ENCODE measurements at regions not wholly inside any gene's neighbourhood (a gene's known extent, or its start where the extent isn't known, plus 50 kb on each side); places are given as distances from the start of the nearest gene placed in this dataset.

GRCh38 chr5:107300721-107301327, 369.9 kb downstream of the EFNA5 start:
- TF ChIP-seq ARNT (IDR thresholded peaks at IDR 0.05), result no peak
- TF ChIP-seq HDGF (IDR thresholded peaks at IDR 0.05; ENCODE audit: borderline replicate concordance), result no peak
- POLR2A ChIA-PET, result no interaction called here
- CTCF ChIA-PET, result no interaction called here
- no peak for DNase-seq (ENCODE audit: extremely low spot score)

- CTCF ChIA-PET, result no interaction called here
- POLR2A ChIA-PET, result no interaction called here
- no peak for DNase-seq (ENCODE audit: extremely low spot score)
- no peak for TF ChIP-seq FOXA1 (IDR thresholded peaks at IDR 0.05)
- TF ChIP-seq TARDBP (IDR thresholded peaks at IDR 0.05), result no peak
- no peak for TF ChIP-seq HDGF (IDR thresholded peaks at IDR 0.05; ENCODE audit: borderline replicate concordance)
- TF ChIP-seq L3MBTL2 (conservative IDR thresholded peaks at IDR 0.05), result no peak
- no peak for TF ChIP-seq FOXM1 (IDR thresholded peaks at IDR 0.05; ENCODE audit: borderline replicate concordance)
- no peak for TF ChIP-seq BHLHE40 (IDR thresholded peaks at IDR 0.05; ENCODE audit: borderline replicate concordance)
- no peak for TF ChIP-seq FOXK2 (IDR thresholded peaks at IDR 0.05)
- TF ChIP-seq ARNT (IDR thresholded peaks at IDR 0.05), result no peak
- no peak for TF ChIP-seq NFRKB (IDR thresholded peaks at IDR 0.05)
These were observed 374.2 kb downstream of the EFNA5 start for GRCh38 chr5:107296572-107296971.

- TF ChIP-seq SUZ12 (IDR thresholded peaks at IDR 0.05), result no peak
- TF ChIP-seq FOXA1 (IDR thresholded peaks at IDR 0.05), result no peak
- no peak for TF ChIP-seq FOXM1 (IDR thresholded peaks at IDR 0.05; ENCODE audit: borderline replicate concordance)
- TF ChIP-seq LEF1 (IDR thresholded peaks at IDR 0.05; ENCODE audit: borderline replicate concordance), result no peak
- no peak for TF ChIP-seq HDGF (IDR thresholded peaks at IDR 0.05; ENCODE audit: borderline replicate concordance)
- no peak for TF ChIP-seq CTBP1 (IDR thresholded peaks at IDR 0.05; ENCODE audit: borderline replicate concordance)
- POLR2A ChIA-PET, result no interaction called here
- no peak for DNase-seq (ENCODE audit: extremely low spot score)
- CTCF ChIA-PET, result interaction anchor here (0.6 kb wide), 1 partner anchor 1705 kb away, joined by 5 read pairs; no protein-coding TSS in a partner anchor
These were observed 374.8 kb downstream of the EFNA5 start for GRCh38 chr5:107295914-107296313.

GRCh38 chr5:107294669-107295068, 376.1 kb downstream of the EFNA5 start:
- ChIA-PET POLR2A (interaction anchor here (0.6 kb wide), 1 partner anchor 209 kb away, joined by 3 read pairs; no protein-coding TSS in a partner anchor), CTCF (no interaction called here)
- TF ChIP-seq L3MBTL2 (conservative IDR thresholded peaks at IDR 0.05) (no peak), SUZ12 (IDR thresholded peaks at IDR 0.05) (no peak), ELF4 (IDR thresholded peaks at IDR 0.05) (no peak), ARNT (IDR thresholded peaks at IDR 0.05) (no peak)
- no peak for DNase-seq (ENCODE audit: extremely low spot score)

GRCh38 chr5:107294211-107294550, 376.6 kb downstream of the EFNA5 start:
- TF ChIP-seq SUZ12 (IDR thresholded peaks at IDR 0.05) (no peak), BHLHE40 (IDR thresholded peaks at IDR 0.05; ENCODE audit: borderline replicate concordance) (no peak), ZNF384 (IDR thresholded peaks at IDR 0.05) (no peak), HDGF (IDR thresholded peaks at IDR 0.05; ENCODE audit: borderline replicate concordance) (no peak), PKNOX1 (IDR thresholded peaks at IDR 0.05) (no peak), FOXA1 (IDR thresholded peaks at IDR 0.05) (no peak), FOXM1 (IDR thresholded peaks at IDR 0.05; ENCODE audit: borderline replicate concordance) (no peak), ARNT (IDR thresholded peaks at IDR 0.05) (no peak), FOXK2 (IDR thresholded peaks at IDR 0.05) (no peak), NFRKB (IDR thresholded peaks at IDR 0.05) (no peak), LEF1 (IDR thresholded peaks at IDR 0.05; ENCODE audit: borderline replicate concordance) (no peak), CTBP1 (IDR thresholded peaks at IDR 0.05; ENCODE audit: borderline replicate concordance) (no peak), L3MBTL2 (conservative IDR thresholded peaks at IDR 0.05) (no peak), TARDBP (IDR thresholded peaks at IDR 0.05) (no peak), SP1 (IDR thresholded peaks at IDR 0.05) (no peak), ELF4 (IDR thresholded peaks at IDR 0.05) (no peak)
- DNase-seq (ENCODE audit: extremely low spot score), result no peak
- ChIA-PET POLR2A (no interaction called here), CTCF (no interaction called here)

GRCh38 chr5:107293541-107294210, 377.1 kb downstream of the EFNA5 start:
- POLR2A ChIA-PET, result no interaction called here
- CTCF ChIA-PET, result no interaction called here
- TF ChIP-seq LEF1 (IDR thresholded peaks at IDR 0.05; ENCODE audit: borderline replicate concordance) (no peak), TARDBP (IDR thresholded peaks at IDR 0.05) (no peak), HDGF (IDR thresholded peaks at IDR 0.05; ENCODE audit: borderline replicate concordance) (no peak), FOXK2 (IDR thresholded peaks at IDR 0.05) (no peak)
- no peak for DNase-seq (ENCODE audit: extremely low spot score)

- no peak for DNase-seq (ENCODE audit: extremely low spot score)
- ChIA-PET POLR2A (no interaction called here), CTCF (no interaction called here)
- TF ChIP-seq TARDBP (IDR thresholded peaks at IDR 0.05) (no peak), NFRKB (IDR thresholded peaks at IDR 0.05) (no peak), HDGF (IDR thresholded peaks at IDR 0.05; ENCODE audit: borderline replicate concordance) (no peak), PKNOX1 (IDR thresholded peaks at IDR 0.05) (no peak), SP1 (IDR thresholded peaks at IDR 0.05) (no peak), CTBP1 (IDR thresholded peaks at IDR 0.05; ENCODE audit: borderline replicate concordance) (no peak), FOXA1 (IDR thresholded peaks at IDR 0.05) (no peak), SUZ12 (IDR thresholded peaks at IDR 0.05) (no peak), ZNF384 (IDR thresholded peaks at IDR 0.05) (no peak)
These were observed 378.9 kb downstream of the EFNA5 start for GRCh38 chr5:107291866-107292265.

All from HEK293T (cell line).